Activated naive CD4-positive, alpha-beta T cell treated with anti-CD3 and anti-CD28 coated beads, Interleukin-2, amount 10 ng/mL, durations not matched to agents 7 days and 5 days (primary cell): ENCODE measurements at regions not wholly inside any gene's neighbourhood (a gene's known extent, or its start where the extent isn't known, plus 50 kb on each side); places are given as distances from the start of the nearest gene placed in this dataset.

Experiments
- CTCF ChIA-PET: fragments of 350-600 bp; sonication (Branson Sonifier 250); formaldehyde crosslinking; loops from one replicate; lab custom pipeline; 2021; ENCODE audit warnings: antibody characterized with exemption; lab: Charles Lee
- DNase-seq: peaks from one replicate; pipeline ENCODE4 v3.0.0-alpha.2; 2020
- H3K27ac Mint-ChIP-seq: one replicate; pipeline ENCODE4 v1.8.0; 2021; ENCODE audit warnings: mild to moderate bottlenecking, moderate library complexity, mixed read lengths
- H3K27me3 Mint-ChIP-seq: one replicate; pipeline ENCODE4 v1.8.0; 2021; ENCODE audit warnings: mild to moderate bottlenecking, mixed read lengths
- H3K36me3 Mint-ChIP-seq: one replicate; pipeline ENCODE4 v1.8.0; 2021; ENCODE audit warnings: mixed read lengths
- H3K4me1 Mint-ChIP-seq: one replicate; pipeline ENCODE4 v1.8.0; 2021; ENCODE audit warnings: mixed read lengths
- H3K4me3 Mint-ChIP-seq: one replicate; pipeline ENCODE4 v1.8.0; 2021; ENCODE audit warnings: mild to moderate bottlenecking, moderate library complexity, mixed read lengths
- H3K9me3 Mint-ChIP-seq: one replicate; pipeline ENCODE4 v1.8.0; 2021; ENCODE audit warnings: mixed read lengths

- no peaks in the 10 kb centered on the region for H3K9me3 Mint-ChIP-seq
- no peaks in the 10 kb centered on the region for H3K4me1 Mint-ChIP-seq
- no peak overlapping the region for H3K27ac Mint-ChIP-seq
- no peaks in the 10 kb centered on the region for H3K27me3 Mint-ChIP-seq
- H3K36me3 Mint-ChIP-seq, result no peaks in the 10 kb centered on the region
- CTCF ChIA-PET, result no interaction called here
- H3K4me3 Mint-ChIP-seq, result no peak overlapping the region
- no peak for DNase-seq
Measured at GRCh38 chr13:67292886-67293285, 62.8 kb upstream of the PCDH9 start.

- Mint-ChIP-seq H3K9me3 (no peaks in the 10 kb centered on the region), H3K4me1 (no peaks in the 10 kb centered on the region), H3K4me3 (no peak overlapping the region), H3K27me3 (no peaks in the 10 kb centered on the region), H3K27ac (no peak overlapping the region), H3K36me3 (no peaks in the 10 kb centered on the region)
- CTCF ChIA-PET, result no interaction called here
- no peak for DNase-seq
Measured at GRCh38 chr13:67285611-67286010, 55.5 kb upstream of the PCDH9 start.

- Mint-ChIP-seq H3K27ac (no peak overlapping the region), H3K4me1 (no peaks in the 10 kb centered on the region), H3K9me3 (no peaks in the 10 kb centered on the region), H3K4me3 (no peak overlapping the region), H3K27me3 (no peaks in the 10 kb centered on the region), H3K36me3 (no peaks in the 10 kb centered on the region)
- no peak for DNase-seq
- CTCF ChIA-PET, result no interaction called here
Measured at GRCh38 chr13:67283637-67284036, 53.5 kb upstream of the PCDH9 start.

GRCh38 chr13:67281466-67281865 lies 51.3 kb upstream of the PCDH9 start:
- no peaks in the 10 kb centered on the region for H3K27me3 Mint-ChIP-seq
- no peaks in the 10 kb centered on the region for H3K9me3 Mint-ChIP-seq
- no peak overlapping the region for H3K27ac Mint-ChIP-seq
- DNase-seq, result no peak
- H3K36me3 Mint-ChIP-seq, result no peaks in the 10 kb centered on the region
- no peaks in the 10 kb centered on the region for H3K4me1 Mint-ChIP-seq
- H3K4me3 Mint-ChIP-seq, result no peak overlapping the region
- CTCF ChIA-PET, result no interaction called here
